Smooth muscle cell (in vitro differentiated cells): ENCODE measurements at regions not wholly inside any gene's neighbourhood (a gene's known extent, or its start where the extent isn't known, plus 50 kb on each side); places are given as distances from the start of the nearest gene placed in this dataset.

ENCODE experiments used
- DNase-seq: peaks from one replicate; lab custom pipeline; 2025; ENCODE audit not compliant: unreplicated experiment; lab: John Stamatoyannopoulos, UW
- H2AFZ ChIP-seq: fragments of 200-600 bp; sonication (generic); 2 replicates; pipeline ENCODE4 v1.6.0; 2016; ENCODE audit warnings: antibody characterized with exemption, low read depth, mild to moderate bottlenecking
- H3F3A ChIP-seq: fragments of 200-600 bp; sonication (generic); 2 replicates; pipeline ENCODE4 v1.6.0; 2017; ENCODE audit warnings: antibody characterized with exemption, low read depth
- H3K27ac ChIP-seq: fragments of 200-600 bp; sonication (generic); 2 replicates; pipeline ENCODE4 v1.5.1; 2016; ENCODE audit warnings: low read depth, mild to moderate bottlenecking
- H3K27me3 ChIP-seq: fragments of 200-600 bp; sonication (generic); 2 replicates; pipeline ENCODE4 v1.6.1; 2016; ENCODE audit warnings: low read depth, mild to moderate bottlenecking
- H3K36me3 ChIP-seq: fragments of 200-600 bp; sonication (generic); 2 replicates; pipeline ENCODE4 v1.5.1; 2016; ENCODE audit warnings: low read depth
- H3K4me1 ChIP-seq: fragments of 200-600 bp; sonication (generic); 2 replicates; pipeline ENCODE4 v1.5.1; 2016; ENCODE audit warnings: low read depth
- H3K4me2 ChIP-seq: fragments of 200-600 bp; sonication (generic); 2 replicates; pipeline ENCODE4 v1.6.0; 2016; ENCODE audit warnings: mild to moderate bottlenecking
- H3K4me3 ChIP-seq: fragments of 200-600 bp; sonication (generic); 2 replicates; pipeline ENCODE4 v1.5.1; 2016; ENCODE audit warnings: mild to moderate bottlenecking
- H3K79me2 ChIP-seq: fragments of 200-600 bp; sonication (generic); 2 replicates; pipeline ENCODE4 v1.6.0; 2016; ENCODE audit warnings: low read depth, mild to moderate bottlenecking
- H3K9ac ChIP-seq: fragments of 200-600 bp; sonication (generic); 2 replicates; pipeline ENCODE4 v1.6.0; 2016; ENCODE audit warnings: low read depth
- H3K9me3 ChIP-seq: fragments of 200-600 bp; sonication (generic); replicated peaks from 2 replicates; pipeline ENCODE4 v1.5.1; 2016; ENCODE audit warnings: low read depth
- H4K20me1 ChIP-seq: fragments of 200-600 bp; sonication (generic); 2 replicates; pipeline ENCODE4 v1.6.0; 2016; ENCODE audit warnings: low read depth
- CTCF ChIP-seq: fragments of 200-600 bp; sonication (generic); IDR thresholded peaks from 2 replicates; pipeline ENCODE4 v1.5.1; 2017; ENCODE audit warnings: borderline replicate concordance, mild to moderate bottlenecking, antibody characterized with exemption; ENCODE audit not compliant: insufficient read depth, poor library complexity, severe bottlenecking
- WGBS: methylation state at CpG from one replicate; pipeline ENCODE4 v1.1.7; 2016; ENCODE audit warnings: low lambda C conversion rate; 5-methylcytosine and 5-hydroxymethylcytosine counted together

- Histone ChIP-seq H3K4me3 (no peak overlapping the region), H3K4me1 (no peaks in the 10 kb centered on the region), H3K9me3 (no peaks in the 10 kb centered on the region), H3K79me2 (no peaks in the 10 kb centered on the region), H3K9ac (no peak overlapping the region), H4K20me1 (peaks cover 13% of the 10 kb centered on the region), H3K36me3 (no peaks in the 10 kb centered on the region), H2AFZ (no peak overlapping the region), H3K27me3 (no peaks in the 10 kb centered on the region), H3K4me2 (no peak overlapping the region), H3K27ac (no peak overlapping the region), H3F3A (no peaks in the 10 kb centered on the region)
- DNase-seq, result no peak
- 78% methylated on average over 4 of the region's 4 CpGs for WGBS
- TF ChIP-seq CTCF, result peak; percentile 23
Observed at GRCh38 chrX:115894087-115894486, 276.5 kb upstream of the AGTR2 start.

GRCh38 chrX:115895678-115896329 lies 274.7 kb upstream of the AGTR2 start:
- WGBS, result 99% methylated on average over 6 of the region's 6 CpGs
- no peaks in the 10 kb centered on the region for H3K36me3 ChIP-seq
- H3K4me2 ChIP-seq, result no peak overlapping the region
- H3K4me1 ChIP-seq, result no peaks in the 10 kb centered on the region
- no peak overlapping the region for H3K27ac ChIP-seq
- no peak overlapping the region for H2AFZ ChIP-seq
- no peaks in the 10 kb centered on the region for H3K79me2 ChIP-seq
- no peaks in the 10 kb centered on the region for H3K9me3 ChIP-seq
- DNase-seq, result no peak
- no peak for TF ChIP-seq CTCF
- no peak overlapping the region for H3K4me3 ChIP-seq
- H4K20me1 ChIP-seq, result peaks cover 13% of the 10 kb centered on the region
- H3F3A ChIP-seq, result no peaks in the 10 kb centered on the region
- no peak overlapping the region for H3K9ac ChIP-seq
- H3K27me3 ChIP-seq, result no peaks in the 10 kb centered on the region

GRCh38 chrX:115896362-115896761 lies 274.2 kb upstream of the AGTR2 start:
- DNase-seq, result no peak
- Histone ChIP-seq H3K36me3 (no peaks in the 10 kb centered on the region), H3F3A (no peaks in the 10 kb centered on the region), H3K9me3 (no peaks in the 10 kb centered on the region), H3K27me3 (no peaks in the 10 kb centered on the region), H4K20me1 (peaks cover 13% of the 10 kb centered on the region), H3K4me3 (no peak overlapping the region), H3K27ac (no peak overlapping the region), H3K9ac (no peak overlapping the region), H2AFZ (no peak overlapping the region), H3K4me2 (no peak overlapping the region), H3K79me2 (no peaks in the 10 kb centered on the region), H3K4me1 (no peaks in the 10 kb centered on the region)
- WGBS, result 96% methylated on average over 5 of the region's 5 CpGs
- no peak for TF ChIP-seq CTCF

GRCh38 chrX:115897956-115898355 lies 272.6 kb upstream of the AGTR2 start:
- H3K79me2 ChIP-seq, result no peaks in the 10 kb centered on the region
- H3K27ac ChIP-seq, result no peak overlapping the region
- no peak overlapping the region for H3K9ac ChIP-seq
- WGBS, result 97% methylated on average over 8 of the region's 8 CpGs
- peaks cover 13% of the 10 kb centered on the region for H4K20me1 ChIP-seq
- H3F3A ChIP-seq, result no peaks in the 10 kb centered on the region
- no peak for TF ChIP-seq CTCF
- H3K4me3 ChIP-seq, result no peak overlapping the region
- no peak overlapping the region for H3K4me2 ChIP-seq
- no peaks in the 10 kb centered on the region for H3K36me3 ChIP-seq
- no peaks in the 10 kb centered on the region for H3K27me3 ChIP-seq
- no peak for DNase-seq
- no peaks in the 10 kb centered on the region for H3K4me1 ChIP-seq
- no peak overlapping the region for H2AFZ ChIP-seq
- H3K9me3 ChIP-seq, result no peaks in the 10 kb centered on the region
